Skeletal muscle tissue (tissue), 3 donors: ENCODE measurements at regions not wholly inside any gene's neighbourhood (a gene's known extent, or its start where the extent isn't known, plus 50 kb on each side); places are given as distances from the start of the nearest gene placed in this dataset.

Experiments used
- H3K27ac ChIP-seq: one replicate; pipeline ENCODE4 v1.7.0; 2013; ENCODE audit warnings: mild to moderate bottlenecking, low read depth, low read length, inconsistent platforms
- H3K27me3 ChIP-seq, 3 donors: one replicate each; pipeline ENCODE4 v1.7.0; 2013; ENCODE audit warnings: low read length in 3 of 3; ENCODE audit not compliant: control insufficient read depth in 3 of 3, insufficient read depth in 3 of 3
- H3K36me3 ChIP-seq, 3 donors: one replicate each; pipeline ENCODE4 v1.7.0; 2013; ENCODE audit warnings: low read length in 3 of 3; ENCODE audit not compliant: control insufficient read depth in 3 of 3, insufficient read depth in 3 of 3
- H3K4me1 ChIP-seq, 3 donors: one replicate each; pipeline ENCODE4 v1.7.0; 2013; ENCODE audit warnings: low read length in 3 of 3, mild to moderate bottlenecking in 3 of 3; ENCODE audit not compliant: control insufficient read depth in 3 of 3, insufficient read depth in 3 of 3
- H3K4me3 ChIP-seq, 3 donors: one replicate each; pipeline ENCODE4 v1.7.0; 2013; ENCODE audit warnings: low read length in 3 of 3
- H3K9ac ChIP-seq, 3 donors: one replicate each; pipeline ENCODE4 v1.7.0; 2013; ENCODE audit warnings: low read length in 3 of 3, mild to moderate bottlenecking in 3 of 3, moderate library complexity in 2 of 3, low read depth in 1 of 3
- H3K9me3 ChIP-seq, 3 donors: one replicate each; pipeline ENCODE4 v1.7.0; 2013; ENCODE audit warnings: low read length in 3 of 3; ENCODE audit not compliant: control insufficient read depth in 3 of 3
- donor health status: Osteomylitis.

- no peak overlapping the region for H3K4me3 ChIP-seq
- no peaks in the 10 kb centered on the region for H3K27me3 ChIP-seq
- no peaks in the 10 kb centered on the region for H3K4me1 ChIP-seq
- H3K9me3 ChIP-seq: no peaks in the 10 kb centered on the region
- no peak overlapping the region for H3K9ac ChIP-seq
- no peak overlapping the region for H3K27ac ChIP-seq
- H3K36me3 ChIP-seq: no peaks in the 10 kb centered on the region
These were observed 117.5 kb upstream of the HMGCLL1 start for GRCh38 chr6:55696501-55696900.

GRCh38 chr6:55696041-55696440 is 117.0 kb upstream of the HMGCLL1 start:
- Histone ChIP-seq H3K4me1 (no peaks in the 10 kb centered on the region), H3K4me3 (no peak overlapping the region), H3K27ac (no peak overlapping the region), H3K9me3 (no peaks in the 10 kb centered on the region), H3K27me3 (no peaks in the 10 kb centered on the region), H3K36me3 (no peaks in the 10 kb centered on the region), H3K9ac (no peak overlapping the region)

GRCh38 chr6:55694759-55695158 is 115.8 kb upstream of the HMGCLL1 start:
- Histone ChIP-seq H3K27ac (no peak overlapping the region), H3K4me1 (no peaks in the 10 kb centered on the region), H3K9me3 (no peaks in the 10 kb centered on the region), H3K27me3 (no peaks in the 10 kb centered on the region), H3K9ac (no peak overlapping the region), H3K4me3 (no peak overlapping the region), H3K36me3 (no peaks in the 10 kb centered on the region)

GRCh38 chr6:55694148-55694547 is 115.2 kb upstream of the HMGCLL1 start:
- Histone ChIP-seq H3K9ac (no peak overlapping the region), H3K4me3 (no peak overlapping the region), H3K9me3 (no peaks in the 10 kb centered on the region), H3K27me3 (no peaks in the 10 kb centered on the region), H3K36me3 (no peaks in the 10 kb centered on the region), H3K27ac (no peak overlapping the region), H3K4me1 (no peaks in the 10 kb centered on the region)

GRCh38 chr6:55679503-55679902 is 100.5 kb upstream of the HMGCLL1 start:
- H3K4me1 ChIP-seq: no peaks in the 10 kb centered on the region
- no peak overlapping the region for H3K9ac ChIP-seq
- no peaks in the 10 kb centered on the region for H3K9me3 ChIP-seq
- H3K27me3 ChIP-seq: no peaks in the 10 kb centered on the region
- no peak overlapping the region for H3K4me3 ChIP-seq
- H3K36me3 ChIP-seq: no peaks in the 10 kb centered on the region
- H3K27ac ChIP-seq: no peak overlapping the region

GRCh38 chr6:55678330-55679224 is 99.6 kb upstream of the HMGCLL1 start:
- Histone ChIP-seq H3K27me3 (no peaks in the 10 kb centered on the region), H3K27ac (no peak overlapping the region), H3K36me3 (no peaks in the 10 kb centered on the region), H3K4me3 (no peak overlapping the region), H3K4me1 (no peaks in the 10 kb centered on the region), H3K9ac (no peak overlapping the region), H3K9me3 (no peaks in the 10 kb centered on the region)

- no peaks in the 10 kb centered on the region for H3K4me1 ChIP-seq
- no peak overlapping the region for H3K4me3 ChIP-seq
- no peak overlapping the region for H3K27ac ChIP-seq
- H3K36me3 ChIP-seq: no peaks in the 10 kb centered on the region
- H3K9me3 ChIP-seq: no peaks in the 10 kb centered on the region
- no peaks in the 10 kb centered on the region for H3K27me3 ChIP-seq
- H3K9ac ChIP-seq: no peak overlapping the region
These were observed 97.7 kb upstream of the HMGCLL1 start for GRCh38 chr6:55676736-55677135.

GRCh38 chr6:55675941-55676340 is 96.9 kb upstream of the HMGCLL1 start:
- Histone ChIP-seq H3K9ac (no peak overlapping the region), H3K4me1 (no peaks in the 10 kb centered on the region), H3K27me3 (no peaks in the 10 kb centered on the region), H3K36me3 (no peaks in the 10 kb centered on the region), H3K9me3 (no peaks in the 10 kb centered on the region), H3K4me3 (no peak overlapping the region), H3K27ac (no peak overlapping the region)

- no peaks in the 10 kb centered on the region for H3K4me1 ChIP-seq
These were observed 95.7 kb upstream of the HMGCLL1 start for GRCh38 chr6:55674672-55675071.

GRCh38 chr6:55670850-55671413 is 91.9 kb upstream of the HMGCLL1 start:
- Histone ChIP-seq H3K4me3 (no peak overlapping the region), H3K27me3 (no peaks in the 10 kb centered on the region), H3K27ac (no peak overlapping the region), H3K9me3 (no peaks in the 10 kb centered on the region), H3K36me3 (no peaks in the 10 kb centered on the region), H3K4me1 (peaks cover 0 to 4% (median 0%) of the 10 kb centered on the region in 3 donors), H3K9ac (no peak overlapping the region)

More at GRCh38 chr6:55674672-55675071, 95.7 kb upstream of the HMGCLL1 start:
- Histone ChIP-seq H3K9ac (no peak overlapping the region), H3K4me3 (no peak overlapping the region), H3K27me3 (no peaks in the 10 kb centered on the region), H3K9me3 (no peaks in the 10 kb centered on the region), H3K36me3 (no peaks in the 10 kb centered on the region), H3K27ac (no peak overlapping the region)
